ENCODE measurements at regions not wholly inside any gene's neighbourhood (a gene's known extent, or its start where the extent isn't known, plus 50 kb on each side); places are given as distances from the start of the nearest gene placed in this dataset.
"Not testable (repeated sequence)": the region's sequence is repeated elsewhere in the genome, so short reads cannot be mapped to it uniquely, and the experiment has no call there.

DNA sequence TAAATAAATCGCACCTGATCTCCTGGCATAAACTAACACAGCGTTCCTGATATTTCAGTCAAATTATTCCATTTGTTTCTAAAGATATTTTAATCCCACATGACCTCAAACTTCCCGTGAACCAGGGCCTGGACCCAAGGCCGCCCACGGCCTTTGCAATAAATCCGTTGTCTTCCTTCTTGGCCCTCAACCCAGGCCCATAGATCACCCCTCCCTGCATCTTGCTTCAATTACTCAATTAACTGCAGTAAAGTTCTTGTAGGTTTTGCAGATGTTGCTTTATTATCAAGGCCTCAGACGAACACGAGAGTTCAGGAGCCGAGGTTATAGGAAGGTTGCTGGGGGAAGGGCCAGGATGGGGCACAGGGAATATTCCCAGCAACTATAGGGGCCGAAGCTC is 249.4 kb downstream of the RAB11FIP2 start:
- no peak for TF ChIP-seq CTCF (IDR thresholded peaks at IDR 0.05; ENCODE audit: insufficient read depth, low read depth, low read length, missing control alignments)
- no peak overlapping the region for H3K4me3 ChIP-seq (ENCODE audit: low read depth, low read length)
- no peak for DNase-seq (ENCODE audit: low read depth)

- no peak overlapping the region for H3K4me3 ChIP-seq (ENCODE audit: low read depth, low read length)
- no peak for TF ChIP-seq CTCF (IDR thresholded peaks at IDR 0.05; ENCODE audit: insufficient read depth, low read depth, low read length, missing control alignments)
- no peak for DNase-seq (ENCODE audit: low read depth)
Measured at GRCh38 chr10:117801691-117802090, 245.1 kb downstream of the RAB11FIP2 start.

GRCh38 chr10:117804470-117805011 is 242.2 kb downstream of the RAB11FIP2 start:
- DNase-seq (ENCODE audit: low read depth), result peak; percentile 25
- no peak for TF ChIP-seq CTCF (IDR thresholded peaks at IDR 0.05; ENCODE audit: insufficient read depth, low read depth, low read length, missing control alignments)
- H3K4me3 ChIP-seq (ENCODE audit: low read depth, low read length), result no peak overlapping the region

GRCh38 chr10:117805139-117805538 is 241.6 kb downstream of the RAB11FIP2 start:
- no peak for DNase-seq (ENCODE audit: low read depth)
- no peak for TF ChIP-seq CTCF (IDR thresholded peaks at IDR 0.05; ENCODE audit: insufficient read depth, low read depth, low read length, missing control alignments)
- H3K4me3 ChIP-seq (ENCODE audit: low read depth, low read length), result no peak overlapping the region

DNA sequence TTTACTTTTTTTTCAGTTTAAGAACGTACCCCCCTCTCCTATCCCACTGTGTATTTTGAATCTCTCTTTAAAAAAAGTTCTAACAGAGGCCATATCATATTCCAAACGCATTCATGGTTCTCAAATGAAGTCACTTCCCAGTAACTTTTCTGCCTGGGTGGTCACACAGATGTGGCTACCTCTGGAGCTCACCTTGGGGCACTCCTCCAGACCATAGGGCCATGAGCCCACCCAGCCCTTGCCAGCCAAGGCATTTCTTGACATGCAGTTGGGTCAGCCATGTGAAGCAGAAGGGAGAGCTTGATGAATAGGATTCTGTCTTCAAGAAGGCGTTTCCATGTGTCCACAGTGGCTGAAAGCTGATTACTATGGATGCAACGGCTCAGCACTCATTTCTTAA is 239.3 kb downstream of the RAB11FIP2 start:
- DNase-seq (ENCODE audit: low read depth), result no peak
- TF ChIP-seq CTCF (IDR thresholded peaks at IDR 0.05; ENCODE audit: insufficient read depth, low read depth, low read length, missing control alignments), result no peak

DNA sequence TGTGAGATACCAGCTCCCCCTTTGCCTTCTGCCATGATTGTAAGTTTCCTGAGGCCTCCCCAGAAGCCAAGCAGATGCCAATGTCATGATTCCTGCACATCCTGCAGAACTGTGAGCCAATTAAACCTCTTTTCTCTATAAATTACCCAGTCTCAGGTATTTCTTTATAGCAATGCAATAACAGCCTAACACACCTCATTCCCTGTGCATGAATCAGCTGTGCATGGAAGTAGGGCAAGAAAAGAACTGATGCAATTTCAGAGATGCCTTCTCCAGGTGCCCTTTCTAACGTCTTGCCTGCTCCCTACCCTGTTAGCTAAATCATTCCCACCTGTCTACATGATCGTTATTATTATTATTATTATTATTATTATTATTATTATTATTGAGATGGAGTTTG is 230.9 kb downstream of the RAB11FIP2 start:
- DNase-seq (ENCODE audit: low read depth), result not testable (repeated sequence)

More for the DNA sequence above, 239.3 kb downstream of the RAB11FIP2 start:
- no peak overlapping the region for H3K4me3 ChIP-seq (ENCODE audit: low read depth, low read length)

DNA sequence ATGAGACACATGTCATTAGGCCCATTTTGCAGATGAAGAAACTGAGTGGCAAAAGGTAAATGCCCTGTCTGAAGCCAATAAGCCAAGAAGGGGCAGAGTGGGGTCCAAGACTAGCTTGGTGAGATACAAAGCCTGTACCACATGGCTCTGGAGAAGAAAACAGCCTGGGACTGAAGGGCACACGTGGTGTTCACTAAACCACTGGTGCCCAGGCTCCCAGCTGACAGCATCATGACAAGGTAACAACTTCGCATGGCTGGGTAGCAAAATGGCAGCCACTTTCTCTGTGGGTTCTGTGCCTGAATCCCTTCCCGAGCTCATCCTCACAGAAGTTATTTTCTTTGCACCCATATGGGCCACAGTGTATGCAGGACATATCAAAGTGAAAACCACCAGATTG is 229.6 kb downstream of the RAB11FIP2 start:
- H3K4me3 ChIP-seq (ENCODE audit: low read depth, low read length), result no peak overlapping the region
- TF ChIP-seq CTCF (IDR thresholded peaks at IDR 0.05; ENCODE audit: insufficient read depth, low read depth, low read length, missing control alignments), result no peak
- no peak for DNase-seq (ENCODE audit: low read depth)

More for the DNA sequence above, 230.9 kb downstream of the RAB11FIP2 start:
- H3K4me3 ChIP-seq (ENCODE audit: low read depth, low read length), result not testable (repeated sequence)

Measured in GM12865 (cell line).